ENCODE measurements at regions not wholly inside any gene's neighbourhood (a gene's known extent, or its start where the extent isn't known, plus 50 kb on each side); places are given as distances from the start of the nearest gene placed in this dataset.

DNA sequence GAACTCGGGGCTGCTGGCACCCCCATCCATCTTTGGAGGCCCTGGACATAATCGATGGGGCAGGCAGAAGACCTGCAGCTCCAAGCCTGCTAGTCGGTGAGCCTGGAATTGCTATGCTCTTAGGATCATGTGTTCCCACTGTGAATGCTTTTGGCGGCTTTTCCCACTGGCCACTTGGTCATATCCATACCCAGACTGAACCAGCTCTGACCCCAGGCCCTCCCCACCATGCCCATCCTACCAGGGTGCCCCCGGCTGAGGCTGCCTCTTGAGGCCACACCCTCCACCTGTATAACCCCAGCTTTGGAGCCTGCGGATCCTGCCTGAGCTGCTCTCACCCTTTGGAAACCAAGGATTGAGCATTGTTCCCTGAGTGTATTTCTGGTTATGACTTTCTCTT, 113.5 kb downstream of the TENT4A start:
- H2BK12ac ChIP-seq (ENCODE audit: insufficient read length, low read depth, low read length) = no peak overlapping the region
- peaks cover 8 to 9% of the 10 kb centered on the region in 2 experiments for H3K4me1 Mint-ChIP-seq
- H3K79me2 ChIP-seq (ENCODE audit: insufficient read depth, low read length) = no peaks in the 10 kb centered on the region
- H3K9me3 Mint-ChIP-seq = peaks cover 8 to 10% of the 10 kb centered on the region in 2 experiments
- H3K4me1 ChIP-seq (ENCODE audit: insufficient read depth, low read length) = no peaks in the 10 kb centered on the region
- no peak overlapping the region for H4K91ac ChIP-seq (ENCODE audit: insufficient read length, low read depth, low read length)
- no peak overlapping the region for H2AK5ac ChIP-seq (ENCODE audit: insufficient read length, low read length)
- H3K18ac ChIP-seq (ENCODE audit: insufficient read length, low read depth, low read length) = no peak overlapping the region
- H3K4me3 Mint-ChIP-seq = no peak overlapping the region
- H3K14ac ChIP-seq (ENCODE audit: insufficient read depth, low read length) = no peak overlapping the region
- H3K27ac ChIP-seq (ENCODE audit: insufficient read length, low read depth, low read length) = no peak overlapping the region
- H2BK20ac ChIP-seq (ENCODE audit: low read depth, low read length, poor library complexity, severe bottlenecking) = no peak overlapping the region
- no peak overlapping the region for H4K5ac ChIP-seq (ENCODE audit: insufficient read length, low read depth, low read length)
- H3K4ac ChIP-seq (ENCODE audit: low read depth, low read length) = no peak overlapping the region
- no peak overlapping the region for H2AFZ ChIP-seq (ENCODE audit: low read length)
- peaks cover 13% of the 10 kb centered on the region for H3K27me3 Mint-ChIP-seq (ENCODE audit: low read depth)
- H3T11ph ChIP-seq (ENCODE audit: low read length) = no peak overlapping the region
- TF ChIP-seq, protein P1, sequence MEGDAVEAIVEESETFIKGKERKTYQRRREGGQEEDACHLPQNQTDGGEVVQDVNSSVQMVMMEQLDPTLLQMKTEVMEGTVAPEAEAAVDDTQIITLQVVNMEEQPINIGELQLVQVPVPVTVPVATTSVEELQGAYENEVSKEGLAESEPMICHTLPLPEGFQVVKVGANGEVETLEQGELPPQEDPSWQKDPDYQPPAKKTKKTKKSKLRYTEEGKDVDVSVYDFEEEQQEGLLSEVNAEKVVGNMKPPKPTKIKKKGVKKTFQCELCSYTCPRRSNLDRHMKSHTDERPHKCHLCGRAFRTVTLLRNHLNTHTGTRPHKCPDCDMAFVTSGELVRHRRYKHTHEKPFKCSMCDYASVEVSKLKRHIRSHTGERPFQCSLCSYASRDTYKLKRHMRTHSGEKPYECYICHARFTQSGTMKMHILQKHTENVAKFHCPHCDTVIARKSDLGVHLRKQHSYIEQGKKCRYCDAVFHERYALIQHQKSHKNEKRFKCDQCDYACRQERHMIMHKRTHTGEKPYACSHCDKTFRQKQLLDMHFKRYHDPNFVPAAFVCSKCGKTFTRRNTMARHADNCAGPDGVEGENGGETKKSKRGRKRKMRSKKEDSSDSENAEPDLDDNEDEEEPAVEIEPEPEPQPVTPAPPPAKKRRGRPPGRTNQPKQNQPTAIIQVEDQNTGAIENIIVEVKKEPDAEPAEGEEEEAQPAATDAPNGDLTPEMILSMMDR (conservative IDR thresholded peaks at IDR 0.05) = no peak
- H3K23me2 ChIP-seq (ENCODE audit: insufficient read length, low read depth, low read length, poor library complexity, severe bottlenecking) = no peaks in the 10 kb centered on the region
- H3K36me3 Mint-ChIP-seq (ENCODE audit: insufficient read depth in 1 of 3, low read depth in 3 of 3) = peaks cover 0 to 7% (median 0%) of the 10 kb centered on the region in 3 experiments; a peak in 2 of 7 replicates
- no peak overlapping the region for H4K8ac ChIP-seq (replicated peaks; ENCODE audit: insufficient read length, low read depth, low read length)
- H3K9ac ChIP-seq (ENCODE audit: extremely low read depth, insufficient read length, low read length) = no peak overlapping the region
- H2BK5ac ChIP-seq (ENCODE audit: insufficient read length, low read length) = no peak overlapping the region
- H3K23ac ChIP-seq (ENCODE audit: insufficient read length, low read depth, low read length) = no peak overlapping the region
- no peaks in the 10 kb centered on the region for H4K20me1 ChIP-seq (ENCODE audit: control insufficient read depth, insufficient read depth, insufficient read length)
- WGBS (ENCODE audit: extremely low coverage, insufficient read length, low lambda C conversion rate) = no CpG with 5 or more reads among the region's 6 CpGs
- H3K9me3 ChIP-seq (ENCODE audit: control insufficient read depth, low read depth, low read length) = no peaks in the 10 kb centered on the region
- DNase-seq = no peak
- no peak overlapping the region for H2BK120ac ChIP-seq (ENCODE audit: low read depth, low read length, poor library complexity, severe bottlenecking)
- H3K79me1 ChIP-seq (ENCODE audit: insufficient read depth, low read depth, low read length, poor library complexity, severe bottlenecking) = no peaks in the 10 kb centered on the region
- H3K27me3 ChIP-seq (ENCODE audit: insufficient read depth, low read length) = no peaks in the 10 kb centered on the region
- no peak overlapping the region for H2BK15ac ChIP-seq (ENCODE audit: low read depth, low read length)
- no peak overlapping the region for H3K4me2 ChIP-seq (ENCODE audit: insufficient read depth, insufficient read length, low read length)
- no peak overlapping the region for H3K27ac Mint-ChIP-seq
- H3K56ac ChIP-seq (ENCODE audit: insufficient read length, low read depth, low read length) = no peak overlapping the region

Data from H9 (cell line).